Esophagus muscularis mucosa (tissue), 3 donors: ENCODE measurements at regions not wholly inside any gene's neighbourhood (a gene's known extent, or its start where the extent isn't known, plus 50 kb on each side); places are given as distances from the start of the nearest gene placed in this dataset.

ENCODE experiments used
- CTCF ChIP-seq, 3 experiments: fragments of 200-600 bp in 2 of 3; fragments of 450-650 bp in 1 of 3; sonication (generic) in 2 of 3; IDR thresholded peaks; one replicate each; pipeline ENCODE4 v1.5.1; 2017 to 2019; ENCODE audit warnings: antibody characterized with exemption in 3 of 3, mild to moderate bottlenecking in 2 of 3, moderate library complexity in 1 of 3
- POLR2A ChIP-seq: fragments of 450-650 bp; IDR thresholded peaks from one replicate; pipeline ENCODE4 v1.6.1; 2017; ENCODE audit warnings: antibody characterized with exemption, moderate library complexity, mild to moderate bottlenecking, low read depth
- POLR2AphosphoS5 ChIP-seq, 2 donors: sonication (generic); formaldehyde crosslinking; IDR thresholded peaks; one replicate each; pipeline ENCODE4 v1.6.1; 2017; ENCODE audit warnings: antibody characterized with exemption in 2 of 2

GRCh38 chr7:19339512-19339911 is 194.3 kb upstream of the FERD3L start:
- TF ChIP-seq CTCF (IDR thresholded peaks at IDR 0.05) (no peak), POLR2AphosphoS5 (IDR thresholded peaks at IDR 0.05) (no peak), POLR2A (no peak)
